ENCODE measurements at regions not wholly inside any gene's neighbourhood (a gene's known extent, or its start where the extent isn't known, plus 50 kb on each side); places are given as distances from the start of the nearest gene placed in this dataset.

DNA sequence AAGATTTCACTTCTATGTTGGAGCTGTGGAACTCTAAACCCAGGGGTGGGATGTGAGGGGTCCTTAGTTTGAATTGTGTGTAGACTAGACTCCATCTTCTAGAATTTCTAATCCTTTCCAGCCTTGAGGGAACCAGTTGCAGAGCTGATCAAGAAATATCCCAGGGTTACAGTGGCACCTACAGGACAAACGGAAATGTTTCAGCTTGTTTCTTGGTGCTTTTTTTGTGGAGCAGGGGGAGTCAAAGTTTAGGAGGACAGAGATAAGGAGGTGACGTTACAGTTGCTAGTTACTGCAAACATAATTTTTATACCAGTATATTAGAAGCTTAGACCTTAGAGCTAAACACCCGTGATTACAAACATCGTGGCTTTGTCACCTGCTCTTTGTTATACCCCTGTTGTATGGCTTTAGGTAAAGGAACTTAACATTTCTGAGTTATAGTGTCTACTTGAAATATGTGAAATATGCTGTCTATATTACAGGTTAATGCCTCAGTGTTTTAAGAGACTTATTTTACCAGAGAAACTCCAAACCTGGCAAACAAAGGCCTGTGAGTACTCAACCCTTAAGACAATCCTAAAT is 84.5 kb upstream of the DYNC1I1 start:
- ChIA-PET POLR2A (interaction anchor here (0.5 kb wide), 1 partner anchor 1767 kb away, joined by 5 read pairs; the partner anchor contains the start of gene GNG11), CTCF (interaction anchor here (0.6 to 3.3 kb wide), 8 partner anchors 128 to 1890 kb away, joined by 3 to 28 read pairs (median 3); no protein-coding TSS in a partner anchor)
- ATAC-seq: peak; percentile 65; the same call in 1 of the 2 replicates
- DNase-seq (ENCODE audit: low read depth, low spot score): peak; percentile 27
- intact Hi-C loops (cut with micrococcal nuclease; ENCODE audit: unreplicated experiment): no loop called here
- in situ Hi-C loops (cut with HindIII; ENCODE audit: low pct_unique_long_range_greater_than_20kb, low sequenced_read_pairs): loop anchor here (25.0 kb wide), 1 partner anchor 176 kb away; no protein-coding TSS in a partner anchor
- TF ChIP-seq SIN3A (IDR thresholded peaks at IDR 0.05; ENCODE audit: borderline replicate concordance, insufficient read depth, low read depth, low read length): no peak
- TF ChIP-seq, protein P1, sequence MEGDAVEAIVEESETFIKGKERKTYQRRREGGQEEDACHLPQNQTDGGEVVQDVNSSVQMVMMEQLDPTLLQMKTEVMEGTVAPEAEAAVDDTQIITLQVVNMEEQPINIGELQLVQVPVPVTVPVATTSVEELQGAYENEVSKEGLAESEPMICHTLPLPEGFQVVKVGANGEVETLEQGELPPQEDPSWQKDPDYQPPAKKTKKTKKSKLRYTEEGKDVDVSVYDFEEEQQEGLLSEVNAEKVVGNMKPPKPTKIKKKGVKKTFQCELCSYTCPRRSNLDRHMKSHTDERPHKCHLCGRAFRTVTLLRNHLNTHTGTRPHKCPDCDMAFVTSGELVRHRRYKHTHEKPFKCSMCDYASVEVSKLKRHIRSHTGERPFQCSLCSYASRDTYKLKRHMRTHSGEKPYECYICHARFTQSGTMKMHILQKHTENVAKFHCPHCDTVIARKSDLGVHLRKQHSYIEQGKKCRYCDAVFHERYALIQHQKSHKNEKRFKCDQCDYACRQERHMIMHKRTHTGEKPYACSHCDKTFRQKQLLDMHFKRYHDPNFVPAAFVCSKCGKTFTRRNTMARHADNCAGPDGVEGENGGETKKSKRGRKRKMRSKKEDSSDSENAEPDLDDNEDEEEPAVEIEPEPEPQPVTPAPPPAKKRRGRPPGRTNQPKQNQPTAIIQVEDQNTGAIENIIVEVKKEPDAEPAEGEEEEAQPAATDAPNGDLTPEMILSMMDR (IDR thresholded peaks at IDR 0.05): peak; percentile 69
- Histone ChIP-seq H3K9me3 (ENCODE audit: control insufficient read depth, insufficient read depth, low read depth, low read length) (no peaks in the 10 kb centered on the region), H3K27ac (ENCODE audit: low read length) (no peak overlapping the region), H3K36me3 (ENCODE audit: control insufficient read depth, insufficient read depth, low read length) (no peaks in the 10 kb centered on the region), H3K27me3 (ENCODE audit: control insufficient read depth, insufficient read depth, low read length) (no peaks in the 10 kb centered on the region), H3K4me1 (ENCODE audit: control insufficient read depth, insufficient read depth, low read length) (no peaks in the 10 kb centered on the region), H3K4me3 (ENCODE audit: low read depth in 2 of 2, low read length in 2 of 2) (no peak overlapping the region)
- BruUV-seq (replicated peaks): no TSS peak

DNA sequence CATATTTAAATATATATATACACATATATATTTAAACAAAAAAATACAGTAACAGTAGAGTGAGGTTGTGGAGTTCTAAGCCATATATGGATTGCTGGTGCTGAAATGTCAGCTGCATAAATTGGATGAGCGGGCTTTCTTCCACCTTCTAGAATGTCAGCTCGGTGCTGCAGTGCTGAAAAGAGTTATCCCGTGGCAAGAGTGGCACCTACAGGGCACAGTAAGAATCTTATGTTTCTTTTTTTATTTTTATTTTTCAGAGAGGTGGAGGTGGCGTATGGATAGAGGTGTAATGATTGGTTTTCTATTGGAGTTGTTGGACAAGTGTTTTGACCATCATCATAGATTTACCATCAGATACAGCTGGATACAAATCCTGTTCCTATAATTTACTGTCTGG is 86.2 kb upstream of the DYNC1I1 start:
- POLR2A ChIA-PET: interaction anchor here (0.6 kb wide), 1 partner anchor 198 kb away, joined by 3 read pairs; no protein-coding TSS in a partner anchor
- BruUV-seq (replicated peaks): no TSS peak
- in situ Hi-C loops (cut with HindIII; ENCODE audit: low pct_unique_long_range_greater_than_20kb, low sequenced_read_pairs): loop anchor here (25.0 kb wide), 1 partner anchor 174 kb away; no protein-coding TSS in a partner anchor
- no peak for TF ChIP-seq SIN3A (IDR thresholded peaks at IDR 0.05; ENCODE audit: borderline replicate concordance, insufficient read depth, low read depth, low read length)
- TF ChIP-seq, protein P1 (IDR thresholded peaks at IDR 0.05): peak; percentile 57
- TF ChIP-seq, protein P2, sequence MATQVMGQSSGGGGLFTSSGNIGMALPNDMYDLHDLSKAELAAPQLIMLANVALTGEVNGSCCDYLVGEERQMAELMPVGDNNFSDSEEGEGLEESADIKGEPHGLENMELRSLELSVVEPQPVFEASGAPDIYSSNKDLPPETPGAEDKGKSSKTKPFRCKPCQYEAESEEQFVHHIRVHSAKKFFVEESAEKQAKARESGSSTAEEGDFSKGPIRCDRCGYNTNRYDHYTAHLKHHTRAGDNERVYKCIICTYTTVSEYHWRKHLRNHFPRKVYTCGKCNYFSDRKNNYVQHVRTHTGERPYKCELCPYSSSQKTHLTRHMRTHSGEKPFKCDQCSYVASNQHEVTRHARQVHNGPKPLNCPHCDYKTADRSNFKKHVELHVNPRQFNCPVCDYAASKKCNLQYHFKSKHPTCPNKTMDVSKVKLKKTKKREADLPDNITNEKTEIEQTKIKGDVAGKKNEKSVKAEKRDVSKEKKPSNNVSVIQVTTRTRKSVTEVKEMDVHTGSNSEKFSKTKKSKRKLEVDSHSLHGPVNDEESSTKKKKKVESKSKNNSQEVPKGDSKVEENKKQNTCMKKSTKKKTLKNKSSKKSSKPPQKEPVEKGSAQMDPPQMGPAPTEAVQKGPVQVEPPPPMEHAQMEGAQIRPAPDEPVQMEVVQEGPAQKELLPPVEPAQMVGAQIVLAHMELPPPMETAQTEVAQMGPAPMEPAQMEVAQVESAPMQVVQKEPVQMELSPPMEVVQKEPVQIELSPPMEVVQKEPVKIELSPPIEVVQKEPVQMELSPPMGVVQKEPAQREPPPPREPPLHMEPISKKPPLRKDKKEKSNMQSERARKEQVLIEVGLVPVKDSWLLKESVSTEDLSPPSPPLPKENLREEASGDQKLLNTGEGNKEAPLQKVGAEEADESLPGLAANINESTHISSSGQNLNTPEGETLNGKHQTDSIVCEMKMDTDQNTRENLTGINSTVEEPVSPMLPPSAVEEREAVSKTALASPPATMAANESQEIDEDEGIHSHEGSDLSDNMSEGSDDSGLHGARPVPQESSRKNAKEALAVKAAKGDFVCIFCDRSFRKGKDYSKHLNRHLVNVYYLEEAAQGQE (IDR thresholded peaks at IDR 0.05; ENCODE audit: insufficient read depth in 1 of 2, low read depth in 2 of 2, low read length in 1 of 2): no peak
- Histone ChIP-seq H3K27me3 (ENCODE audit: control insufficient read depth, insufficient read depth, low read length) (no peaks in the 10 kb centered on the region), H3K4me3 (ENCODE audit: low read depth in 2 of 2, low read length in 2 of 2) (no peak overlapping the region), H3K9me3 (ENCODE audit: control insufficient read depth, insufficient read depth, low read depth, low read length) (no peaks in the 10 kb centered on the region), H3K4me1 (ENCODE audit: control insufficient read depth, insufficient read depth, low read length) (no peaks in the 10 kb centered on the region), H3K36me3 (ENCODE audit: control insufficient read depth, insufficient read depth, low read length) (no peaks in the 10 kb centered on the region), H3K27ac (ENCODE audit: low read length) (no peak overlapping the region)
- intact Hi-C loops (cut with micrococcal nuclease; ENCODE audit: unreplicated experiment): loop anchor here (1.0 kb wide), 2 partner anchors 158 to 174 kb away; no protein-coding TSS in a partner anchor
- ATAC-seq (peak; percentile 83), DNase-seq (ENCODE audit: low read depth, low spot score) (peak; percentile 54)
- CTCF ChIA-PET: interaction anchor here (0.8 to 3.3 kb wide), 6 partner anchors 139 to 209 kb away, joined by 3 to 28 read pairs (median 4); no protein-coding TSS in a partner anchor
